OCI-LY7 (cell line): ENCODE measurements at regions not wholly inside any gene's neighbourhood (a gene's known extent, or its start where the extent isn't known, plus 50 kb on each side); places are given as distances from the start of the nearest gene placed in this dataset.

Experiments
- BruUV-seq: library from RNA; stranded (reverse); fragments of 400-500 nt; replicated peaks from 2 replicates; lab custom pipeline; 2021; lab: Mats Ljungman, UMichigan
- CTCF ChIA-PET: fragments of 300-600 bp; sonication (Branson Sonifier 250); formaldehyde crosslinking; loops from one replicate; lab custom pipeline; 2022; ENCODE audit warnings: antibody characterized with exemption; ENCODE audit not compliant: unreplicated experiment; lab: Charles Lee
- POLR2A ChIA-PET: fragments of 300-600 bp; sonication (Branson Sonifier 250); formaldehyde crosslinking; loops from one replicate; lab custom pipeline; 2022; ENCODE audit warnings: antibody characterized with exemption; lab: Charles Lee
- DNase-seq: peaks from one replicate; pipeline ENCODE4 v3.0.0-alpha.2; 2015; ENCODE audit warnings: low spot score
- H2AFZ ChIP-seq: fragments of 200-600 bp; sonication (generic), shearing (Covaris generic); 2 replicates; pipeline ENCODE4 v1.6.1; 2014; ENCODE audit warnings: mild to moderate bottlenecking, antibody characterized with exemption, low read length, moderate library complexity
- H3K27ac ChIP-seq: fragments of 200-600 bp; sonication (generic); 2 replicates; pipeline ENCODE4 v1.5.1; 2014; ENCODE audit warnings: mixed run types, low read depth, mild to moderate bottlenecking, moderate library complexity, low read length, inconsistent platforms; ENCODE audit not compliant: poor library complexity, severe bottlenecking
- H3K36me3 ChIP-seq: fragments of 200-600 bp; sonication (generic); 2 replicates; pipeline ENCODE4 v1.6.1; 2014; ENCODE audit warnings: mild to moderate bottlenecking, antibody characterized with exemption, low read length, moderate library complexity, mixed read lengths; ENCODE audit not compliant: insufficient read depth
- H3K4me1 ChIP-seq: fragments of 200-600 bp; sonication (generic); 2 replicates; pipeline ENCODE4 v1.5.1; 2014; ENCODE audit warnings: mild to moderate bottlenecking, low read length; ENCODE audit not compliant: insufficient read depth, poor library complexity, severe bottlenecking
- H3K4me2 ChIP-seq: fragments of 200-600 bp; sonication (generic); 2 replicates; pipeline ENCODE4 v1.6.1; 2014; ENCODE audit warnings: mild to moderate bottlenecking, low read length
- H3K4me3 ChIP-seq: fragments of 200-600 bp; sonication (generic); 2 replicates; pipeline ENCODE4 v1.5.1; 2014; ENCODE audit warnings: mild to moderate bottlenecking, low read depth, low read length; ENCODE audit not compliant: poor library complexity, severe bottlenecking
- H3K79me2 ChIP-seq: fragments of 200-600 bp; sonication (generic); 2 replicates; pipeline ENCODE4 v1.6.1; 2016; ENCODE audit warnings: low read depth, mild to moderate bottlenecking, low read length, moderate library complexity, mixed read lengths; ENCODE audit not compliant: insufficient read depth
- H3K9me2 ChIP-seq: fragments of 200-600 bp; sonication (generic); 2 replicates; pipeline ENCODE4 v1.6.1; 2016; ENCODE audit warnings: mild to moderate bottlenecking, low read length, mixed read lengths; ENCODE audit not compliant: insufficient read depth
- H3K9me3 ChIP-seq: fragments of 200-600 bp; sonication (generic); 2 replicates; pipeline ENCODE4 v1.6.1; 2014; ENCODE audit warnings: mild to moderate bottlenecking, mixed run types, low read length, mixed read lengths
- H4K20me1 ChIP-seq: fragments of 200-600 bp; sonication (generic); 2 replicates; pipeline ENCODE4 v1.6.1; 2014; ENCODE audit warnings: mild to moderate bottlenecking, antibody characterized with exemption, low read length, moderate library complexity, mixed read lengths; ENCODE audit not compliant: insufficient read depth
- CTCF ChIP-seq: fragments of 200-600 bp; sonication (generic); conservative IDR thresholded peaks from 2 replicates; pipeline ENCODE4 v1.5.1; 2014; ENCODE audit warnings: mild to moderate bottlenecking, antibody characterized with exemption, low read length, moderate library complexity, mixed read lengths
- EZH2phosphoT487 ChIP-seq: fragments of 200-600 bp; sonication (generic); IDR thresholded peaks from 2 replicates; pipeline ENCODE4 v1.6.1; 2018; ENCODE audit warnings: low read depth, borderline replicate concordance, mild to moderate bottlenecking, mixed run types, antibody characterized with exemption, low read length, moderate library complexity, mixed read lengths
- intact Hi-C: fragments of 100-400 bp; cut with micrococcal nuclease; formaldehyde crosslinking; loops from one replicate; pipeline ENCODE4 v1.10.0; 2022; ENCODE audit not compliant: unreplicated experiment

GRCh38 chr13:70390968-70391367, 282.7 kb upstream of the KLHL1 start:
- Histone ChIP-seq H2AFZ (no peak overlapping the region), H3K4me3 (no peak overlapping the region), H3K9me2 (no peaks in the 10 kb centered on the region; the same call in 1 of the 2 replicates), H3K4me1 (no peaks in the 10 kb centered on the region), H3K79me2 (no peaks in the 10 kb centered on the region), H3K36me3 (no peaks in the 10 kb centered on the region), H3K9me3 (no peaks in the 10 kb centered on the region), H4K20me1 (no peaks in the 10 kb centered on the region), H3K4me2 (no peak overlapping the region), H3K27ac (no peak overlapping the region)
- TF ChIP-seq CTCF (no peak), EZH2phosphoT487 (no peak)
- intact Hi-C loops: no loop called here
- BruUV-seq: no TSS peak
- POLR2A ChIA-PET: interaction anchor here (0.6 kb wide), 1 partner anchor 663 kb away, joined by 3 read pairs; no protein-coding TSS in a partner anchor
- no peak for DNase-seq
- CTCF ChIA-PET: no interaction called here

GRCh38 chr13:70390064-70390463, 281.8 kb upstream of the KLHL1 start:
- H3K4me1 ChIP-seq: no peaks in the 10 kb centered on the region
- intact Hi-C loops: no loop called here
- H2AFZ ChIP-seq: no peak overlapping the region
- ChIA-PET POLR2A (no interaction called here), CTCF (no interaction called here)
- no peaks in the 10 kb centered on the region for H4K20me1 ChIP-seq
- no peaks in the 10 kb centered on the region for H3K36me3 ChIP-seq
- H3K4me3 ChIP-seq: no peak overlapping the region
- no peaks in the 10 kb centered on the region for H3K79me2 ChIP-seq
- DNase-seq: no peak
- no peaks in the 10 kb centered on the region; the same call in 1 of the 2 replicates for H3K9me2 ChIP-seq
- no peak for TF ChIP-seq EZH2phosphoT487
- H3K9me3 ChIP-seq: no peaks in the 10 kb centered on the region
- no TSS peak for BruUV-seq
- H3K4me2 ChIP-seq: no peak overlapping the region
- H3K27ac ChIP-seq: no peak overlapping the region

GRCh38 chr13:70388935-70389334, 280.7 kb upstream of the KLHL1 start:
- ChIA-PET CTCF (no interaction called here), POLR2A (no interaction called here)
- no peak for DNase-seq
- no peak for TF ChIP-seq EZH2phosphoT487
- no peak for TF ChIP-seq CTCF
- H3K4me1 ChIP-seq: no peaks in the 10 kb centered on the region
- intact Hi-C loops: no loop called here
- no peak overlapping the region for H3K27ac ChIP-seq
- H3K4me3 ChIP-seq: no peak overlapping the region
- H3K4me2 ChIP-seq: no peak overlapping the region
- H3K9me2 ChIP-seq: no peaks in the 10 kb centered on the region; the same call in 1 of the 2 replicates
- no peaks in the 10 kb centered on the region for H3K9me3 ChIP-seq
- no peaks in the 10 kb centered on the region for H3K36me3 ChIP-seq
- no TSS peak for BruUV-seq
- H4K20me1 ChIP-seq: no peaks in the 10 kb centered on the region
- no peak overlapping the region for H2AFZ ChIP-seq
- no peaks in the 10 kb centered on the region for H3K79me2 ChIP-seq
